DMS 273 (cell line): ENCODE measurements at regions not wholly inside any gene's neighbourhood (a gene's known extent, or its start where the extent isn't known, plus 50 kb on each side); places are given as distances from the start of the nearest gene placed in this dataset.
A peak's percentile ranks its signal among the peaks of the same experiment; 100 is the strongest.

ENCODE experiments used
- DNase-seq: peaks from one replicate; lab custom pipeline; 2025; ENCODE audit not compliant: unreplicated experiment; lab: John Stamatoyannopoulos, UW

DNA sequence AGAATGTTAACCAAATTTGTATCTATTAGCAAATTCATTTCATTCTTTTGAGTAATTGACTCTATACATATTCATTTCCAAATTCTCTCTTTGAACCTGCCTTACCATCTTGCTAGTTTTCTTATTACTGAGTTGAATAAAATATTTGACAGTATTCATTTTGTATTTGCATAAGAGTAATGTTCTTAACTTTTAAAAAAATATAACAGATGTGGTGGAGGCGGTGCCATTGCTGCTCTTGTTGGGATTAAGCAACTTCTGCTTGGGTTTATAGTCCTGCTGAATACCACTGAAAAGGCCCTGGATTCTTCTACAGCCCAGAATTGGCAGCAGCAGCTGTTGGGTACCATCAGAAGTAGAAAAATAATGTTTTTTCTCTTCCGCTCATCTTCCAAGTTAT lies 148.9 kb upstream of the PEX5L start:
- DNase-seq = no peak

DNA sequence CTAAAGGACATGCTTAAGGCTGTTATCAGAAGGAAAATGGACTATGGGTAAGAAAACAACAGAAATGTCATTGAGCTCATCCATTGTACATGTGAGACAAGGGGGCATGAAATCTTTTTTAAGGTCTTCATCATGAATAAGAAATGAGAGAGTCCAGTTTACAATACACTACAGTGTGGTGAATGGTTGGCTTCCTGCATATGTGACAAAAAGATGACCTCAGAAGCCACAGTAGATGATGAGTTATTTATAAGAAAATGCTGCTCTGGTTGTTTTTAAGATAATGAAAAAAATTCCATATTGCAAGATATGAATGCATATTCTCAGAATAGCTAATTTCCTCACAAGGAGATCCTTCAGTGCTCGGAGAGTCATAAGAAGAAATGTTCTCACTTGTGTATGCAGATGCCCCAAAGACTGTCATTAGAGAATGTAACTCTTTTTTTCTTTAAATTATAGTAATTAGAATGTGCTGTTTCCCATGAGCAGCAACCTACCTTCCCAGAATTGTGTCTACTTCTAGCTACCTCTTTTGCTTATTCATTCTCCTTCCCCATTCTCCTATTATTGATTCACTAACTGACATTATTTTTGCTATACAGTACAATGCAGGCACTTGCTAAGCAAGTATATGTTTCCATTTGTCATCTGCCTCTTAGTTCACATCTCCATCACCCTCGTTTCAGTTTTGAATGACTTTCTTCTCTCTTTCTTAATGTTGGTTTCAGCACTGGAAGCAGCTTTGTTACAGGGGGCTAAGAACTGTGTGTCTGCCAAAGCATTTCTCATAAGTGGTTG lies 152.0 kb upstream of the PEX5L start:
- DNase-seq = no peak

DNA sequence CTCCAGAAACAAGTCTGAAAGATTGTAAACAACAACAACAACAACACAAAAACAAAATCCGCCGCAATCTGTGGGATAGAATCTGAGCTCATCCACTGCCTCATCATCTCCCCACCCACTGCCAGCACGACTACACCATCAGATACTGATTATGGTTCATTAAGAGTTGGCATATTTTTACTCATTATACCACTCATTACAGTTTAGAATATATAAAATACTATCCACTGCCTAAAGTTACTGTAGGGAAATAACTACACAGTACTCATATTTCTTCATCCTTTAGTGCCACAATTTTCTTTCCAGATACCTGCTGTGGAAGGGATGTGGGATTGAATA lies 152.5 kb upstream of the PEX5L start:
- DNase-seq = no peak

DNA sequence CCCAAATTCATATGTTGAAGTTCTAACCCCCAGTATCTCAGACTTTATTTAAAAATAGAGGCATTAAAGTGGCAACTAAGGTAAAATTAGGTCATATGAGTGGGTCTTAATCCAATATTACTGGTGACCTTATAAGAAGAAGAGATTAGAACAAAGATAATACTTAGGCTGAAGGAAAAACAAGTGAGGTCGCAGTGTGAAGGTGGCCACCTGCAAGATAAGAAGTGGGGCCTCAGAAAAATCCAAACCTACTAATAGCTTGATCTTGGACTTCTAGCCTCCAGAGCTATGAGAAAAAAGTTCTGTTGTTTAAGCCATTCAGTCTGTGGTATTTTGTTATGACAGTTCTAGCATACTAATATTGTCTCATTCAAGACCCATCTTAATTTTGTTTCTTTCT lies 159.9 kb upstream of the PEX5L start:
- DNase-seq = no peak

DNA sequence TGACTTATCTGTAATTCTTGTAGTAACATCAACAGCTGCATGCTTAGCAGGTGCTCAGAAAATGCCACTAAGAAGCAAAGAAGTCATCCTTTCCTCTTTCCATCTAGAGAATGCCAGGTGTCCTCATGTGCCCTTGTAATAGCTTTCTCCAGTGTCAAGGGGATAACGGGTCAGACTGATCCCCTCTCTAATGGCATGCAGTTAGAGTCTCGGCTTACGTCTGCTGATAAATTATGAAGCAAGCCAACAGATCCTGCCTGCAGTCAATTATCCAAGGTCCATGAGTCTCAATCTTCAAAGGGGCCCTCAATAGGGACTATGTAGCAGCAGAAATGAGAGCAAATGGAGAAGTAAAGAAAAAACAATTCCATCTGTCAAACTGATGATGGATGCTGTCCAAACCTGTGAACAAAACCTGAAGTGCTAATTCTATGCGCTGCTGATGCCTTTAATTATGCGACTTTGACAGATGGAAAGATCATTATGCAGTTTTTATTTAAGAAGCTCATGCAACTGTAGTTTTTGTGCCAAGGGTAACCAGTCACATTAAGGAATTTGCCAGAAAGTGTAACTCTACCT lies 162.8 kb upstream of the PEX5L start:
- DNase-seq = peak; percentile 96

DNA sequence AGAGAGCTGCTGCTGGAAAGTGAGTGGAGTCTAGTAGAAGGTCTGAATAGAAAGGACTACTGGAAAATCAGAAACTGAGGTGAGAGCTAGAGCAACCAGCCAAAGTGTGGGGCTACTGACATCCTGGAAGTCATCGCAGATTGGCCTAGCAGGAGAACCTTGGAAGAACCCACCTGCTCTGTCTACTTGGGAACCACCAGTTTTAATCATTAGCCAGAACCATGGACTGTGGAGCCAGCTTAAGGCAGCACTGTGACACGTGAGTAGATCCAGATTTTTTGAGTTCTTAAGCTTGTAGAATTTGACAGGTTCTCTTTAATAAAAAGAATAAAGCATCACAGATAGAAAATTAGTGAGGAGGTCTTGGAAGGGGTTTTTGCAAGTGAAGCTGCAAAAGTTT lies 179.1 kb upstream of the PEX5L start:
- DNase-seq = no peak

DNA sequence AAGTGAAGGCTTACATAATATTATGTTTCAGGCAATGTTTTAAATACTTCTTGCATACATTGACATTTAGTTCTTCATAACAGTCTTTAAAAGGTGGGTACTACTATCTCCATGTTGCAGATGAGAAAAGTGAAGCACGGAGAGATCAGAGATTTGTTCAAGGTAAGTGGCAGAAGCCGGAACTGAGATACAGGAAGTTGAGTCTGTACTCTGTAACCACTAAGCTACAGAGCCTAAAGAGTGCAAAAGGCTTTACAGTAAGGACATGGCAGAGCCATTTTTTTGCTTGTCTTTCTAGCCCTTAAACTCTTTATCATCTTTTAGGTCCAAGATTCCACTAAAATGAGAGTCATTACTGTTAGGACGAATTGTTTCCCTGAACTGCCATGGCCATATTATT lies 186.5 kb upstream of the PEX5L start:
- no peak for DNase-seq

DNA sequence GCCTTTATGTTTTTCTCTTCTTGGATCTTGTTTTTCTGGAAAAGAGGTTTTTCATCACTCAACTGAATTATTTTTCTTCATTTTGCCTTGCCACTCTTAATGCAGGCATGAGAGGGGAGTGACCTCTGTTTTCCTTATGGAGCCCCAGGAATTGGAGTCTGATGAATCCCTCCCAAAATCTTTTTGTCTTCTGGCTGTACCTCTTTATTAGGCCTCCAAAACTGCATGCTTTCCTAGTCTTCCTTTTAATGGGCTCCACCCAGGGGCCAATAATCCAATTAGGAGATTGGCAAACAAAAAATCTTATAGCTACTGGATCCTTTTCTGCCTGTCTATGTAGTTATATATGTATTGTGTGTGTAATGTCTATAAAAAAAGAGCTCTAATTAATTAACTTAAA lies 192.4 kb upstream of the PEX5L start:
- DNase-seq = peak; percentile 14

DNA sequence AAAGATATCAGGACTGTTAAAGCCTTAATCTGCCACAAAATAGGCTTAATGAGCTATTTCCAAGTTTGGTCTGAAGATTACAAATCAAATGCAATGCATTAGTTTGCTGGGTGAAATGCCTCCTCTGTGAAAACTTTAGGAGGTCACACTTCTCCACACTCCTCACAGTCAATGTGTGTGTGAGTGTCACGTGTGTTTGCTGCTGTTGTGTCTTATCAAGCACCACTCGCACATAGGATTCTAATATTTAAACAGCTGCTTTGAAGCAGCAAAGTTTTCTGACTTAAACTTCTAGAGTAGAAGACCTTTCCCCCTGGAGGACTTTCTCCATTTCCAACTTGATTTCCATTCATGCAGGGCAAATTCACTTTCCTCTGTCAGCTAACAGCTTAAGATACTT lies 203.2 kb upstream of the PEX5L start:
- no peak for DNase-seq

DNA sequence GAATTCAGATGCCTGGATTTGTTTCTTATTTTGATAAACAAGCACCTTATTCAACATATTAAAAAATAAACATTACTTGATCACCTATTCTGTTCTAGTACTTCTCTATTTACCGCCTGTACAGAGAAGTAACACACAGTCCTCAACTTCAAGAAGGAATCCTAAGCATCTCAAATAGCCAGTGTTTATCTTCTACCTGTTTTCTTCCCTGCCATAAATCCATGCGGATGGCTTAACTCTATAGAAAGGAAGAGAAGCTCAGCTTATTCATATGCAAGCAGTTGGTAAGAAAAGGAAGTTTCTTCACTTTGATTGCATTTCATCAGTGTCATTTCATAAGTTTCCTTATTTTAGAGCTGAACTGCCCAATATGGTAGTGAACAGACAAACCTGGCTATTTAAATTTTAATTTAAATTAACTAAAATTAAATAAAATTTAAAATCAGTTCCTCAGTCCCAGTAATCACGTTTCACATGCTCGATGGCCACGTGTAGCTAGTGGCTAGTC lies 210.0 kb upstream of the PEX5L start:
- no peak for DNase-seq

DNA sequence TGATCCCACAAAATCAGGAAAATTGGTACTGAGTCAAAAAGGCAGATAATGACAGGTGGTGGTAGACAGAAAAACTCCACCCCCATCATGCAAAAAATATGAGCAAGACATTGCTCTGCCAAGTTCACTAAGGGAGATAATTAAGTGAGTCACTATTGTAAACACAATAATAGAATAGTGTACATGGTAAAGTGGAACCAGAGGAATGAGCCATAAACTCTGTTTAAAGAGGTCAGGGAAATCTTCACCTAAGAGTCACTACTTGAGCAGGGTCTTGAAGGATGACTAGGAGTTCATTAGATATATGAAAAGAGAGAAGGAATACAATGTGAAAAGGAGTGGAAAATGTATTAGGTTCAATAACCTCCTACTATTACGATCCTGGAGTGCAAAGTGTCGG lies 213.4 kb upstream of the PEX5L start:
- DNase-seq = peak; percentile 20

DNA sequence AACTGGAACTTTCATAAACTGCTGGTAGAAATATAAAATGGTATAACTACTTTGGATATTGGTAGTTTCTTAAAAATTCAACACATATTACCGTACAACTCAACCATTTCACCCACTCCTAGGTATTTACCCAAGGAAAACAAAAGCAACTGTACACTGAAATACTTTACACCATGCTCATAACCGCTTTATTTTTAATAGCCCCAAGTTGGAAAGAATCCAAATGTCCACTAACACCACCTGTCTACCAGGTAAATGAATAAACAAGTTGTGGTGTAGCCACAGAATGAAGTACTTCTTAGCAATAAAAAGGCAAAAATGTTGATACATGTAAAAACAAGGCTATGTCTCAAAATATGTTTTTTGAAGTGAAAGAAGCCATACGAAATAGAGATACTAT lies 215.9 kb upstream of the PEX5L start:
- DNase-seq = peak; percentile 11

DNA sequence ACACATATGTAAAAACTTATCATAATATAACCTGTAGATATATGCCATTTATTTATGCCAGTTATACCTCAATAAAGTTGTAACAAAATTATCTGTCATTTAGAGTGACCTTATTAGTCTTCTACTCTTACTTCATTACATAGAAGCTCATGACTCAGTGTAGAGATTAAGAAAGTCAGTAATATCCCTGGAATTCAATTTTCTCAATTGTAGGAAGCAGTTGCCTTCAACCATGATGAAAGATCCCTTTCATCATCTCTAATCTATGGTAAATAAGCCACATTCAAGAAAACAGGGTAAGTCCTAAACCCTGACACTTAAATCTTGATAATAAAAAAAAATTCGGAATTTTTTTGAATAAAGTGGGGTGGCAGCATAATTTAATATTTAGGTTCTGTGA lies 216.5 kb upstream of the PEX5L start:
- DNase-seq = no peak

DNA sequence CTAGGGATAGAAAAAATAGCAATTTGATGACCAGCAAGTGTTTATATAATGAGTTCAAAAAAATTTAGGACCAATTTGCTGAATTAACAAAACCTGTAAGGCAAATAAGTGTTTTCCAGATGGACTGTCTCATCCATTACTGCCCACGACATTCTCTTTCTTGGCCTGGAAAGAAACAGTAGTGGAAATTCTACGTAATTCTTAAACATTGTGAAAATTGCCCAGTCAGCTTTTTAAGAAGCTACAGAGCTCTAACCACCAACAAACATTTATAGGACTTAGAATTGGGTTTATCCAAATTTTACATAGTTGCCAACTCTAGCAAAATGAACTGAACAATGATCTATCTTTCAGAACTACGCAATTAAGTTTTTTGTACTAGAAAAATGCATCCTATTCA lies 227.7 kb upstream of the PEX5L start:
- DNase-seq = no peak

DNA sequence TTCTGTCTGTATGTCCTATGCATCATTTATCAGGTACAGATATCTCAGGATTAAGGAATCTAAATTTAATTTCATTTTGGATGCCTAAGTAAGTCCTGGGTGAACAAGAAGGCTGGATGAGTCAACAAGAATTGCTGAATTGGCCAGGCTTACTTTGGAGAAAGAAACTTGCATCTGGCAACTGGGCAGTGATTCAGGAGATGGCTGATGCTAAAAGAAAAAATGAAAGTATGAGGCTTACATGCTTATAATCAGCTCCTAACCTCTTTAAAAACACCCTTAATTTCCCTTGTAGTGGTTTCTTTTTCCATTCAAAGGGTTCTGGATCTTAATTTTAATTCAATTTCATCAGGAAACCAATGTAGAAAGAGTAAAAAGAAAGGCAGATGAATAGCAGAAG lies 228.8 kb upstream of the PEX5L start:
- DNase-seq = no peak

DNA sequence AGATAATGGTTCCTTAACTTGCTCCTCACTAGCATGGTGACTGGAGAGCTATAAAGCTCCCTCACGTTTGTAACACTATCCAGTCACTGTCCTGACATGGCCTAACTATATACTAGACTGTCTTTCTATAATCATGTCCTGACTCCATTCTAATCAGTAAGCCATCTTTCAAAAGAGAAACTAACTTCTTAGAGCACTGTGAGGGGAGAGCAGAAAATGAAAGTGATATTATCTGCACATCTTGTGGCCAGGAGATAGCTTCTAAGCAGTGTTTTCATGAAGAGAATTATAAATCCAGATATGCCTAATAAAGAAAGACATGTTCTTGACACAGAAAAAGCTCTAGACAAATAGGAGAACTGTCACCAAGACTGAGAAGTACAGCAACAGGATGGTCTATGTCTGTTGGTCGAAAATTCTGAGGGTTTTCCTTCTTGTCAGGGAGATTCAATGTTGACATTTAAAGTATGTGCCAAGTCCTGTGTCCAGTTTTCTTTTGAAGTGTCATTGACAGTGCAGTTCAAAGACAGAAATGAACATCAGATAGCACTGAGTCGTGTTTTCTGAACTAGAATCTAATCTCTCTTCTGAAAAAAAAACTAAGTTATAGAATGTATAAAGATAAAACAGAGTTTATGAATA lies 230.6 kb upstream of the PEX5L start:
- DNase-seq = no peak

DNA sequence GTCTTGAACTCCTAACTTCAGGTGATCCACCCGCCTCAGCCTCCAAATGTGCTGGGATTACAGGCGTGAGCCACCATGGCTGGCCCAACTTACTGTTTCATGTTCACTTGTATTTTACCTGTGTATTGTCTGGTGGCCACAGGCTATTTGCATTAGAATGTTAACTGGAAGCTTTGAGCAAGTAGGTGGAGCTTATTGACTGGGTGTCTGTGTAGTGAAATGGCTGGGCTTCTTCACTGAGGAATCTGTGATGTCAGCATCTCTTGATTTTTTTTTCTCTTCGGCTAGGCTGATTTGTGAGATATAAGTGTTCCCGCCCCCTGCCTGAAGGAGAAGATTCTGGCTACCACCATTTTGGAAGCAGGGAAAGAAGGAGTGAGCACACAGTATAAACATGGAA lies 237.8 kb upstream of the PEX5L start:
- DNase-seq = no peak

DNA sequence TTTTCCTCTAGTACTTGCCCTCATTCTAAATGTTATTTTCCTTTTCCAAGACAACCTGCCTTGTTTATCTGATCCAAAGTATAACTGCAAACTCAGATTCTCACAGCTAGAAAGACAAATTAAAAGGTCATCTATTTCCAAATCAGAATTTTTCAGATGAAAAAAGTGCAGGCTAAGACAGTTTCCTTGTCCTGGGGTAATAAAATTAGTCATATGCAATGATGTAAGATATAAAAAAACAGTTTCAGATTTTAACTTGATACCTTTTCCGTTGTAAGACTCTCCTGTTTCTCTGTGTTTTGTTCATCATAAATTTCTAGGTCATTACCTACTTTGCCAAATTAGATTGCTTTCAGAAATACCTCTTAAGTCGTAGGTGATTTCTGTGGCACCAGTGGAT lies 238.4 kb upstream of the PEX5L start:
- no peak for DNase-seq

DNA sequence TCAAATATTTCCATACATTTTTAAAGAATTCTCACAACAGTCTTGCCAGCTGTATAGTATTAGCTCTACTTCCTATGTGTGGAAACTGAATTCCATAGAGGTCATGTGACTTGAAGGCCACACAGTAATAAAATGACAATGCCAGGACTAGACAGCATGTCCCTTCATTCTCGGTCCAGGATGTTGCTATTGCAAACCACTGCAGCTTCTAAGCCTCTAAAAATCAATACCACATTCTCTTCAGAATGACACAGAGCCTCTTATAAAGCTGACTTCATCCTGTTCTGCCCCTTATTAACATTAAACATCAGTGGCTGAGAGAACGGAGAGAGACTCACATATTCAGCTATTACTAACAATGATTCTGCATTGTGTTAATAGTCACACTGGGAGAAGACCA lies 240.3 kb upstream of the PEX5L start:
- DNase-seq = no peak

DNA sequence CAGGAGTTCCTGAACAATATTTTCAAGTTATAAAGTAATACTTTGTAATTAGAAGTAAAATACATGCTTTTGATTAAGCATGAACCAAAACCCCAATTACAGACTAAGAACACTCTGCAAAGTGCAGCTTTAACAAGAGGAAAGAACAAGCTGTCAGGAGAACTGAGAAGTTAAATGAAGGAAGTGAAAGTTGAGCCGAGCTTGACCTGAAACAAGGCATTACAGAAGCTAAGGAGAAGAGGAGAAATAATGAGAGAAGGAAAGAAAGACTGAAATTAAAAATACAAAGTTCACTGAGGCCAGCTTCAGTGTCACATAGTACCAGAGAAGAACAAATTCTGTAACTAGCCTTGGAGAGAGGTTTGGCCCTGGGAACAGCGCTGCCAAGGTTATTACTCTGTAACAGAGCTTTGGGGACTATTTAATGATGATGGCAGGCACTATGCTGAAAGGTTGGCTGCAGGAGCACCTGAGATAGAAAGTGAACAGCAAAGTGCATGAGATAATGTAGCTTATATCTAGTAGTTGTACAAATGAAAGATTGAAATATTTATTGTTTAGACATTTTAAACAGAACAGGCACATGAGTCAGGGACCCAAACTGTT lies 241.9 kb upstream of the PEX5L start:
- DNase-seq = no peak

DNA sequence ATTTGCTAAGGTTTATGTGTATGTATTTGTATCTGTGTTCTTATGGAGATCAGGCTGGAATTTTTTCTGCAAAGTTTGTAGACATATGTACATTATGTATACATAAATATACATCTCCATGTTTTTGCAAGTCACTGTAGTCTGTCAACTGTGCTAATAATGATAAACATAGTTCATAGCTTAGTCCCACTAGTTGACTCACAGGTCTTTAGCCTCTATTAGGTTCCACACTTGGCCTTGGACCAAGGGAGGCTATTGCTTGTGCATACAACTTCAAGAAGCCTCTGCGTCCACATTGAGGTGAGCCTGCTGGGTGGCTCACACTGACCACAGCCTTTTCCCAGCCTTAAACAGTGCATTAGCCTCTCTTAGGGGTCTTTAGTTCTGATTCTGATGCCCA lies 243.8 kb upstream of the PEX5L start:
- no peak for DNase-seq

DNA sequence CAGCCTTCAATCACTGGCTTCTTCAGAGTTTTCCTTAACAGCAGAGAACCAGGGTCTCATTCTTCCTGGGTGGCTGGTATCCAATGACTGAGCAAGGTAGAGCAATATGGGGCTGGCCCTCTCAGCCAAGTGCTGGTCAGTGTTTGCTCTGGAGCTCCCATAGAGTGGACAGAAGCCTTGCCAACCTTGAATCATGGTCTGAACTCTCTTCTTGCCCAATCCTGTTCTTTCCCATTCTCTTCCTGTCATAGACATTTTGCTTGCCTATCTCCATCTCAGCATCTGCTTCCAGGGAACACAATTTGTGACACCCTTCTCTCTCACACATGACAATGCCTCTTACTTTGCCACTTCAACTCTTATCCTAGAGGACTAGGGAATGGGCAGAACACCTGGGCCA lies 245.6 kb upstream of the PEX5L start:
- DNase-seq = no peak
